GM04503 (cell line): ENCODE measurements at regions not wholly inside any gene's neighbourhood (a gene's known extent, or its start where the extent isn't known, plus 50 kb on each side); places are given as distances from the start of the nearest gene placed in this dataset.
"Not testable (repeated sequence)": the region's sequence is repeated elsewhere in the genome, so short reads cannot be mapped to it uniquely, and the experiment has no call there.

Source experiments
- DNase-seq: peaks from one replicate; pipeline ENCODE4 v3.0.0-alpha.2; 2012; ENCODE audit warnings: low read depth

DNA sequence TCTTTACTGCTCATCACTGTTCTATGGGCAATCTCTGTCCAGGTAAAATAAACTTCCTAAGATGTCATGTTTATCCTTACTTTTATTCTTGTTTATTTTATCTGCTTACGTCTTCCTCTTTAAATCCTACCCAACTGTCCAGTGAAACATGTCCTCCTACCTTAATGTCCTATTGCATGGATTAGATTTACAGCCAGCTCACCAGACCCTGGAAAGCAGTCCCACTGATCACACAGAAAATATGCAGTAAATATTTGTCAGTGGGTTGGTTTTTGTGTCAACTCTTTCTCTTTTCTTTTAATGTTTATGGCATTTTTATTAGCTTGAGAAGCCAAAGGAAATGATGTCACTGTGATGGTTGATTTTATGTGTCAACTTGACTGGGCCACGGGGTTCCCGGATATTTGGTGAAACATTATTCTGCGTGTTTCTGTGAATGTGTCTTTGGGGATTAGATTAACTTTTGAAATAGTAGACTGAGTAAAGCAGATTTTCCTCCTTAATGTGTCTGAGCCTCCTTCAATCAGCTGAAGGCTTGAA lies 258.3 kb downstream of the SRGAP2C start:
- DNase-seq, result peak; percentile 26

DNA sequence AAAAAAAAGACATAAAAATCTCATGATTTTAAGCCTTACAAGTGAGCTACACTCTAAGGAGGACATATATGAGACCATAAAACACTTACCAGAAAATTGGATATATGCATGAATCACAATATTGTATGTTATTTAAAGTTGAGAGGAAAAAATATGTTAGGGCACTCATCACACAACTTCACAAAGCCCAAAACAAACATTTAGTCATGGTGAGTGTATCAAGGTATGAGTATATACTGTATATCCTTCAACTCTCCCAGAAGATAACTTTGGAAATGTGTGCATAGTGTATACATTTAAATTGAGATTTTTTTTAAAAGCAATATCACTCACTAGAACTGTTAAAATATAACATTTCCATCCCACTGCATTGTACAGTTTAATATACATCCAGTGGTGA lies 259.3 kb downstream of the SRGAP2C start:
- DNase-seq, result no peak

DNA sequence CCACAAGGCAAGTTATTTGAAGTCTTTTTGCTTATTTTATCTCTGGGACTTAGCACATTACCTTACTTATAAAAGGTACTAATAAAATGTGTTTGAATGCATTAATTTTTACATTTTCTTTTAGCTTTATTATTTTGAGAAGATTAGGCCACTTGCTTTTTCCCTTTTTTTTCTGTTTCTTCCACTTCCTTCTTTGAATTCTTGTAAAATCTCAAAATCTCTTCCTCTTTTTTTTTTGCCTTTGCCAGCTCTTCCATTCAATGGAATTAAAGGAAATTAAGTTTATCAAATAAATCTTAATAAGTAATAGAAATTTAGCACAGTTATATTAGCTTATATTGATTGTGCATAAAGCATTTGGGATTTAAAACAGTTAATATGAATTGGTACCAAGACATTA lies 260.9 kb downstream of the SRGAP2C start:
- no peak for DNase-seq

DNA sequence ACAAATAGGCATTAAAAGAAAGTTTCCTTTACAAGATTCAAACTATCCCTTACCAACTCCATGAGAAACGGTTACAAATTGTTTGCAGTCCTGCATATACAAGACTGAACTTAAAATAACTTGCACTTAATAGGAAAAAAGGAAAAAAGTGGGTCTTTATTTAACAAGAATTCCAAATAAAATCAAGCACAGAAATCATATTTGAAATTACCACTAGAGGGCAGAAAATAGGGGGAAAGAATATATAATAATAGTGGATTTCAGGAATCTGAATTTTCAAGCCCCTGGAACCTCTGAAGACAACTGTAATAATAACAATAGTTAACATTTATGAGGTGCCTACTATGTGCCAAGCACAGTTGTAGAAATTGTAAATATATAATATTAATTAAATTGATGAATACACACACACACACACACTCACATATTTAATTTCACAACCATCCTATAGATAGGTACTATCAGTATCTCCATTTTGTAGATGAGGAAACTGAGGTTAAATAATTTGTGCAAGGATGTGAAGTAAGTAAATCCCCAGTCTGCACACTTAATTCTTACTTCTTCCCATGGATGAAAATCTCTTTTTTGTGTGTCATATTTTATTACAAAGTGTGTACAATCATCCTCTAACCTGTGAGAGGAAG lies 262.6 kb downstream of the SRGAP2C start:
- DNase-seq, result not testable (repeated sequence)

DNA sequence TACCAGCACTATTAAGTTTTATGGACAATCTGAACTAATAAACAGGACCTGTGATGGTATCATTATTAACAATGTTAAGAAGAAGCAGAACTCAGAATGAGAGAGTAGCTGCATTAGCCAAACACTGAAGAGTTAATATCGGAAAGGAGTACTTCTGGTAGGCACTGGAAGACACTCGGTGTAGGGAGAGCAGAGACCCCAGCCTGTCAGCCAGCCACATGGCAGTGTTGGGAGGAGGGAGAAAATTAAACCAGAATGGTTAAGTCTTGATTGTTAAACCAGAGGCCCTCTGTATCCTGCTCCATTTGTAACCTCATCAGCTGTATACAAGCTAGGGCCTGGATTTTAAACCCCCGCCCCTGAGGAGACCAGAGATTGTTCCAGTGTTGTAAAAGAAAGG lies 263.3 kb downstream of the SRGAP2C start:
- DNase-seq, result not testable (repeated sequence)

DNA sequence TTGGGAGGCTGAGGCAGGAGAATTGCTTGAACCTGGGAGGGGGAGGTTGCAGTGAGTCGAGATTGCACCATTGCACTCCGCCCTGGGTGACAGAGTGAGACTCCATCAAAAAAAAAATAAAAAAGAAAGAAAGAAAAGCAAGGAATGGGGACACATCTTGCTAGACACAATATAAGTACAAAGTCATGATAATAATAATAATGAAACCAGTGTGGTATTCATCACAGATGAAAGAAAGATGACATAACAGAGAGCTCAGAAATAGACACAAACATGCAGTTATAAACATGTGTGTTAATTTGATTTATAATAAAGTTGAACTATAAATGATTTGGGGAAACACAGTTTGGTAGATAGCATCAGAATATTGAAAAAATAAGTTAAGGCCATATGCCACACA lies 264.1 kb downstream of the SRGAP2C start:
- DNase-seq, result no peak

DNA sequence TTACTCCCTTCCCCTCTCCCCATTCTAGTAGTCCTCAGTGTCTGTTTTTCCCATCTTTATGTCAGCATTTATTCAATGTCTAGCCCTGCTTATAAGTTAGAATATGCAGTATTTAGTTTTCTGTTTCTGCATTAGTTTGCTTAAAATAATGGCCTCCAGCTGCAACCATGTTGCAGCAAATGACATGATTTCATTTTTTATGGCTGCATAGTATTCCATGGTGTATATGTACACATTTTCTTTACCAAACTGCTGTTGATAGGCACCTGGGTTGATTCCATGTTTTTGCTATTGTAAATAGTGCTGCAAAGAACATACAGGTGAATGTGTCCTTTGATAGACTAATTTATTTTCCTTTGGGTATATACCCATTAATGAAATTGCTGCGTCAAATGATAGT lies 267.7 kb downstream of the SRGAP2C start:
- no peak for DNase-seq

DNA sequence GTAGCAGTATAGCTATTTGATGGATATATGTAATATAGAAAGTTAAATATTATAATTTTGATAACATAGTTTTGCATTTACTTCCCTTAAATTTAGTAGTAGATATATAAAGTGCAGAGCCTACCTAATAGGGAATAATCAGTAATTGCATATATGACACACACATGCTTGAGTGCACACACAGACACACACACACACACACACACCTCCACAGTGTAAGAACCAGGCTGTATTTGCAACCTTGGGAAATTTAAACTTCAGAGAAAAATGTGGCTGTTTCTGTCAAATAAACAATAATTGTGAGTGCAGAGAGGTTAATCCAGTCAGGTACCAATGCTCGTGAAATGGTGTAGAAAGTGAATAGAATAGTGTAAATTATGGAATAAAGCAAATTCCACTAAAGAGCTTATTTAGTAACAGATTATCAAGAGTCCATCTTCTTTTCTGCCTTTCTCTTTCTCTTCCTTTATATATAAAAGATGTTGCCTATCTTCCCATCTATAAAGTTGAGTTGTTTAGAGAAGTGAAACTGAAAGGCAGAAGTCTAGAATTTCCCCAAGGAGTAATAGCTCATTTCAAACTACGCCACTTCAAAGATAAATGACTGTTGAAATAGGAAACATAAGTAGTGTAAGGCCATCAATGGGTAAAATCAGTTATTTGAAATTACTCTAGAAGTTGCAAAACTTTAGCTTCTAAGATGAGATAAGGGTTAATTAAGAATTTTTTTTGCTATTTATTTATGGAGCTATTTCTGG lies 273.7 kb downstream of the SRGAP2C start:
- no peak for DNase-seq

DNA sequence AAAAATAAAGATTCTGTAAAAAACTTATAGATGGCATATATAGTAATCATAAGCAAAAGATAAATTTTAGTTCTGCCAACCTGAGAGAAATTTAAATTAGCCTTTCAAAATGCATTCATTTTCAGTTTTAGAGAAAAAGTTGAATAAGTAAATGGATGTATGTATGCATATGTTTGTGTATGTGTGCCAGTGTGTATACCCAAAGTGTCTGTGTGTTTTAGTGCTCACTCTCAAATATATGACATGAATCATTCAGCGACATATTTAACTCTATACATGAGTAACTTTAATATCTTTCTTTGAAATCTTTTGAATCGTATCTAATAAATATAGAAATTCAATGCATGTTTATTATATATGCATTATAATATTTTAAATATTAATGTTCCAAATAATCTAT lies 274.5 kb downstream of the SRGAP2C start:
- no peak for DNase-seq

DNA sequence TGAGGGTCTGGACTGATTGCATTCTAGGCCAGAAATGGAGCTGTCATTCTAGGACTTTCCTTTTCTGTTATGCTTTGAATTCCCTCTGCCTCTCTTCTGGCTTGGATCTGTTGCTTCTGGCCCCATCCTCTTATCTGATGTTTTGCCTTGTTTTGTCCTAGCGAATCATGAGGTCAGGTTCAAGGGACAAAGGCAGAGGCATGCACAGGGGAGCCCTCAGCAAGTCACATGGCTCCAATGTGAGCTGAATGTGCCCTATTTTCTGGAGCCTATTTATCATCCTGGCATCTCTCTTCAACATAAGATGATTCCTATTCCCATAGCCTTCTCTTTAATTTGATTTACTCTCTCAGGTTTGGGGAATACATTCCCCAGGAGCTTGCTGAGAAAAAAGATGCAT lies 284.6 kb downstream of the SRGAP2C start:
- not testable (repeated sequence) for DNase-seq

DNA sequence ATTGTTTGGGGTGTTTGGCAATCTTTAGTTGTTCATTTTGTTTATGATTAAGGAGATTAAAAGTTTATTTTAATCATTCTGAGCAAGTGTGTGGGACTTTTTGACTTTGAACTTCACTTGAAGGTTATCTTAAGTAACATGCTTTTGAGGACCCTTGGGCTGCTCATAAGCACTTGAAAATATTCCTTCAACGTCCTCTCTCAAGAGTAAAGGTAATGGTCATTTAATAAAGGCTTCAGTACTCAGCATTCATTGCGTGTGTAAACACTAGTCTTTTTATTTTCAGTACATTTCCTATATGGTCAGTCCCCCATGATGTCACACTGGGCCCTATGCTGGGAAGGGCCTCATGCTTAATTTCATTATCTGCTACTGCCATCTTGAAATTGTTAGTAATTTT lies 285.6 kb downstream of the SRGAP2C start:
- DNase-seq, result not testable (repeated sequence)

DNA sequence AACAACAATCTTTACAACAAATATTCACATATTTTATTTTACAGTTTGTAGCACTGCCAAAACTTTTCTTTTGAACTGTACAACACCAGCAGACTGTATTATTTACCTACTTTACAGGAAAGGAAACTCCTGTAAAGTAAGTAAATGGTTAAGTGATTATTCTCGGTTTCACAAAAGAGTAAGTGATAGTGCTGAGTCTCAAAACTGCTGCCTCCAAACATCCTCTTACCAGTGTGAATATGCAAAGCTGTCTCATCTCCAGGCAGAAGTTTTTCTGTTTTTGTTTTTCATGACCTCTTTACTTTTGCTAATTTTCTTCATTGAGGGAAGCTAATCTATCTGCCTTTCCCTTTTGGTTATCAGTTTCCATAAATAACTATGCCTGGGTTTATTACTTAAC lies 286.7 kb downstream of the SRGAP2C start:
- no peak for DNase-seq

DNA sequence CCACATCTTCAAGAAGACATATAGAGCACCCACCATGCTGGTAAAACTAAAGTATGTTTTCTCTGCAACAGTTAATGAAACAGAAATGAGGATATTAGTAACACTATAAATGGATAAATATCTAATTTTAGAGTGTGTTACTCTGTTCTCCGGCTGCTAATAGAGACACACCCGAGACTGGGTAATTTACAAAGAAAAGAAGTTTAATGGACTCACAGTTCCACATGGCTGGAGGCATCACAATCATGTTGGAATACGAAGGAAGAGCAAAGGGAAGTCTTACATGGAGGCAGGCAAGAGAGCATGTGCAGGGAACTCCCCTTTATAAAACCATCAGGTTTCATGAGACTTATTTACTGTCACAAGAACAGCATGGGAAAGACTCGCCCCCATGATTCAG lies 287.2 kb downstream of the SRGAP2C start:
- no peak for DNase-seq

DNA sequence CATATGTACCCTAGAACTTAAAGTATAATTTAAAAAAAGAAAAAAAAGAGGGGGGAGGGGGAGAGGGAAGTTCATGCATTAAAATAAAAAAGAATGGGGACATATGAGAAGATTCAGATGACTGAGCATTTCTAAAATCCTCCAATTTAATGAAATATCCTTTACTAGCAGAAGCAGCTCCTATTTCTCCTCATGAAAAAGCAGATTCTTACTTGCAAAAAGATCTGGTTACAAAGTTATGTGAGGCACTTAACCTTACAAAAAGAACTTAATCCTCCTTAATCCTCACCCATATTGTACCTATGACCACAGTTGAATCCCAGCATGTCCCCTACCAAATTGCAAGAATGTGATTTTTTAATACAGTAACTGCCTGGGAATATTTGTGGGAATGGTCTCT lies 298.5 kb downstream of the SRGAP2C start:
- no peak for DNase-seq

DNA sequence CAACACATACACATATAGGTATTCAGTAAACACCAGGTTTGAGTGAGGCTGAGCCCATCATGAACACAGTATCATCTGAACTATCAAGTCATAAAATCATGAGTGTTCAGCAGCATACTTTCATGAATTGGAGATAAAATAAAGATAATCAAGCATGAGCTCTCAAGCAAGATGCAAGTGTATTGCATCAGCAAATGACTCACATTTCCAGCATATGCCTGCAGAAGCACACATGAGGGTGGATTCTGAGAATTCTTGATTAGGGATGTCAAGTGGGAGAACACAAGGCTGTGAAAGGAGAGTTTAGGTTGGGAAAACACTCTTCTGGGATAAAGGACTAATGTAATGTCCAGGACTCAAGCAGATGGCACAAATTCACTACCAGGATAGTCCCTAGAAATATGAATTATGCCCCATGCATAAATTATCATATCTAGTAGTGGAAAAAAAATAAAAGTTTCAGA lies 299.2 kb downstream of the SRGAP2C start:
- peak; percentile 67 for DNase-seq

DNA sequence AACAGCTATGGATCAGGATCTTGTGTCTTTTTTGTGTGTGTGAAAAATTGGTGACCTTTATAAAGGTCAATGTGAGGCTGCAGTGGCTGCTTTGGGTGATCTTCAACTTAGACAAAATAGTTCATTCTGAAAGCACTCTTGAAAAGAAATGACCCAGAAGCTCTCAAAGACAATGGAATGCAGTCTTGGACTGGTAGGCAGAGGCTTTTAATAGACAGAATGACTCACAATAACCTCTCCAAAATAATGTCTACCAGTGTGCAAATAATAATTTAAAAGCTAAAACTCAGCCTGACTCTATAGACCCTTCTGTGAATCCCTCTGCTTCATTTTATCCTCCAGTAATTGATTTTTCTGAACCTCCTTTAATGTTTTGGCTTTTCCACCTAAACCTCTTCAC lies 310.0 kb downstream of the SRGAP2C start:
- not testable (repeated sequence) for DNase-seq

DNA sequence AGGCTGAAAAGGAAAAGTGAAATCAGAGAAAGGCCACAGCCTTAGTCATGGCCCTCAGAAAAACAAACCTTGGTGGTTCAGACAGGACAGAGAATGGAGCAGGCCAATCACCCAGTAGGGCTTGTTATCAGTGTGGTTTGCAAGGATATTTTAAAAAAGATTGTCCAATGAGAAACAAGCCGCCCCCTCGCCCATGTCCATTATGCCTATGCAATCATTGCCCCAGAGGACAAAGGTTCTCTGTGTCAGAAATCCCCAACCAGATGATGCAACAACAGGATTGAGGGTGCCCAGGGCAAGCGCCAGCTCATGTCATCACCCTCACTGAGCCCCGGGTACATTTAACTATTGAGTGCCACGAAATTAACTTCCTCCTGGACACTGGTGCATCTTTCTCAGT lies 326.7 kb downstream of the SRGAP2C start:
- DNase-seq, result not testable (repeated sequence)

DNA sequence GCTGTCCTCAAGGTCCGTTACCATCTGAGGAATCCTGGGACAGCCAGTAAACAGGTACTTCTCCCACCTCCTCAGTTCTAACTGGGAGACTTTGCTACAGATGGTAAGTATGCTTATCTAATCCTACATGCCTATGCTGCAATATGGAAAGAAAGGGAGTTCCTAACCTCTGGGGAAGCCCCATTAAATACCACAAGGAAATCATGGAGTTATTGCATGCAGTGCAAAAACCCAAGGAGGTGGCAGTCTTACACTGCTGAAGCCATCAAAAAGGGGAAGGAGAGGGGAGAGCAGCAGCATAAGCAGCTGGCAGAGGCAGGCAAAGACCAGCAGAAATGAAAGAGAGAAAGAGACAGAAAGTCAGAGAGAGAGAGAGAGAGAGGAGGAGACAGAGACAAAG lies 327.1 kb downstream of the SRGAP2C start:
- not testable (repeated sequence) for DNase-seq

DNA sequence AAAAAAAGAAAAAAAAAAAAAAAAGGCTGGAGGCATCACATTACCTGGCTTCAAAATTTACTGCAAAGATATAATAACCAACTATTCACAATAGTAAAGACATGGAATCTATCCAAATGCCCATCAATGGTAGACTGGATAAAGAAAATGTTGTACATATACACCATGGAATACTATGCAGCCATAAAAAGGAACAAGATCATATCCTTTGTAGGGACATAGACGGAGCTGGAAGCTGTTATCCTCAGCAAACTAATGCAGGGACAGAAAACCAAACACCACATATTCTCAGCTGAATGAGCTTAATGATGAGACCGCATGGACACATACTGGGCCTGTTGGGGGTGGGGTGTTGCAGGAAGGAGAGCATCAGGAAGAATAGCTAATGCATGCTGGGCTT lies 330.5 kb downstream of the SRGAP2C start:
- no peak for DNase-seq

DNA sequence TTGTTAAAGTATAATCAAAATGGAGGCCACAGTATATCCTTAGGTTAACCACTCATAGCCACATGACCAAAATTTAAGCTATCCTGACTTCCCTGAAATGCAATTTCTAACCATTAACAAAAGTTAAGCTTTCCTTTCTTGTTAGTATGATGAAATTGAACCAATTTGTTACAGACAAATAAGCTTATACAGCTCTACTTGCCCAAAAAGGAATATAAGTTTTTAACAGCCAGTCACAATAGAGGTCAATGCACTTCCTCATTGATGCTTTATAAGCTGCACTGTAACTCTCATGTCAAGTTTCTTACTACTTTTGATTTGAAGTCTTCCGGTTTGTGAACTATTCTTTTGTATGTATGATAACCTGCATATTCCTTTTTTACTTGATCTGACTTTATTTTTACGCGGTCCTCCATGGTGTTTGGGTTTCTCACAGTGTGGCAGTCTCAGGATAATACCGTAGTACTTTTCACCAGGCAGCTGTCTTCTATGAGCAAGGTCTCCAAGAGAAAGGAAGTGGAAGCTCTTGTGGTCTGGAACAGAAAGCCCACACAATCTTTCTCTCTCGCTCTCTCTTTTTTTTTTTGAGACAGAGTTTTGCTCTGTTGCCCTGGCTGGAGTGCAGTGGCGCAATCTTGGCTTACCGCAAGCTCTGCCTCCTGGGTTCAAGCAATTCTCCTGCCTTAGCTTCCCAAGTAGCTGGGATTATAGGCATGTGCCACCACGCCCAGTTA lies 331.6 kb downstream of the SRGAP2C start:
- DNase-seq, result no peak

DNA sequence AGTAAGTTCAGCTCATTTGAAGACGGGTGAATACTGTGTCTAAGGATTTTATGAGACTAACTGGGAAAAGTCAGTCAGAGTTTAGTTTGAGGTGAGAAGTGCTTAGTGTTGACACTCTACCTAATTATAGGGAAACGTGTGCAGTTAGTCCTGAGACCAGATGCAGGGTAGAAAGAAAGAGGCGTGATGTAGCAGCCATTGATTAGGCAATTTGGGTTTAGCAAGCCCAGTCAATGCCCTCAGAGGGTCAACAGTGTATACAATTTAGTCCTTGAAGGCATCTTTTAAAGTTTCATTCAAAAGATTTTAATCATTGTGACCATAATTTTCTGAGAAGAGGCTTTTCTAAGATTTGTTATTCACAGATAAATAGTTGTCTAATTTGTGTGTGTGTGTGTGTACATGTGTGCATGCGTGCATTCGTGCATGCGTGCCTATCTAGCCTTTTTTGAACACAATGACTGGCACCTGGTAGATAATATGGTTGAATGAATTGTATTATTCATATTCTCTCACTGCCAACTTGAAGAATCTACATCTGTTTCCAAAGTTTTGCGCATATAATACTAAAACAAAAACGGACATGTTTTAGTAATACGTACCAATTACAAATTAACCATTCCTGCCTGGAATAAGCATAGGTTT lies 332.9 kb downstream of the SRGAP2C start:
- DNase-seq, result no peak

DNA sequence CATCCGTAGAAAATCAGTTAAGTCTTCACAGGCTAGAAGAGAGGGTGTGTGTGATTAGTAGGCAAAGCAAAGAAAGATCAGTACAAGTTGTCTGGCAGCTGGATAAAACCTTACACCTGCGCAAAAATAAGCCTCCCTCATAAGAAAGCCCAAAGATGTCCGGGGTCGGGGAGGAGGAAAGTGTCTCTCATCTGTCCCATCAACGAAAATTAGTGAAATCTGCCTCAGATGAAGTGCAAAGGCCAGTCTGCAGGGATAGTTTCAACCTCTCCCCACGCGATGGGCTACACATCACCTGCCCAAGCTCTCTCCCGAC lies 333.9 kb downstream of the SRGAP2C start:
- no peak for DNase-seq
